IPS DF 19.7 (cell line): ENCODE measurements at regions not wholly inside any gene's neighbourhood (a gene's known extent, or its start where the extent isn't known, plus 50 kb on each side); places are given as distances from the start of the nearest gene placed in this dataset.

Experiments
- DNase-seq: peaks from one replicate; pipeline ENCODE4 v3.0.0-alpha.2; 2013; ENCODE audit warnings: low read depth, low spot score

GRCh38 chr5:96245140-96246091 lies 187.6 kb downstream of the PCSK1 start:
- no peak for DNase-seq

GRCh38 chr5:96244696-96245095 lies 188.4 kb downstream of the PCSK1 start:
- no peak for DNase-seq

- no peak for DNase-seq
Measured at GRCh38 chr5:96243862-96244261, 189.2 kb downstream of the PCSK1 start.

- DNase-seq, result no peak
Measured at GRCh38 chr5:96243203-96243602, 189.8 kb downstream of the PCSK1 start.

DNA sequence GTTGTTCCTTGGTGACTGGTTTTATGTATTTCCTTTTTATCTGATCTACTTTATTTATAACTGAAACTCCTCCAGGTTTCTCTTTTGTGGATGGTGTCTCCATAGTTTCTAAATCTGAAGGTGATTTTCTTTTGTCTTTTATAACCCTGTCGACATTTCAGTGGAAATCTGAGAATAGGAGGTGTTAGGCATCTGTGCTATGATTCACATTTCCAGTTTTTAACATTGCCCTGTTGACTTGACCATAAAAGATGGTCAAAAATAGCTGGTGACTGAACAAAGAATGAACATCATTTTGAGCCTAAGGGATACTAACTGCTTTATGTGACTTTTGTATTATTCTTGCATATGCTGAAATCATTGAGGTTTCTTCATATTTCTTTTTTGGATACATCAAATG lies 190.5 kb downstream of the PCSK1 start:
- DNase-seq, result no peak

DNA sequence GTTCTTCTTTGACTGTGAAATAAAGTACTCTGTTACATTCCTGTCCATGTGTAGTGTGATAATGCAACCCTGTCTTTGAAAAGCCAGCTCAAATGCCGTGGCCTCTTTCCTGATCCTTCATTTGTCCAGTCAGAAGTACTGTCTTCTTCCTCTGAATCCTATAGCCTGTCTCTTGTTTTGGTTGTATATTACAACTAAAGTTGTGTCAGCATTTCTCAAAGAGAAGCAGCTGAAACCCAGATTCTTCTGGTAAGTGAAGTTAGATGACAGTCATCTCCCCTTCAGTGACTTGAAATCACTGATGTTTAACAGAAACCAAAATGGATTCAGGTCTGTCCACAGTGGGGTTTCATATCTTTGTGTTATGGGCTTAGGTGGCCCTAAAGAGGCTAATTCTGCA lies 196.2 kb downstream of the PCSK1 start:
- no peak for DNase-seq

GRCh38 chr5:96236051-96236450 lies 197.0 kb downstream of the PCSK1 start:
- no peak for DNase-seq

DNA sequence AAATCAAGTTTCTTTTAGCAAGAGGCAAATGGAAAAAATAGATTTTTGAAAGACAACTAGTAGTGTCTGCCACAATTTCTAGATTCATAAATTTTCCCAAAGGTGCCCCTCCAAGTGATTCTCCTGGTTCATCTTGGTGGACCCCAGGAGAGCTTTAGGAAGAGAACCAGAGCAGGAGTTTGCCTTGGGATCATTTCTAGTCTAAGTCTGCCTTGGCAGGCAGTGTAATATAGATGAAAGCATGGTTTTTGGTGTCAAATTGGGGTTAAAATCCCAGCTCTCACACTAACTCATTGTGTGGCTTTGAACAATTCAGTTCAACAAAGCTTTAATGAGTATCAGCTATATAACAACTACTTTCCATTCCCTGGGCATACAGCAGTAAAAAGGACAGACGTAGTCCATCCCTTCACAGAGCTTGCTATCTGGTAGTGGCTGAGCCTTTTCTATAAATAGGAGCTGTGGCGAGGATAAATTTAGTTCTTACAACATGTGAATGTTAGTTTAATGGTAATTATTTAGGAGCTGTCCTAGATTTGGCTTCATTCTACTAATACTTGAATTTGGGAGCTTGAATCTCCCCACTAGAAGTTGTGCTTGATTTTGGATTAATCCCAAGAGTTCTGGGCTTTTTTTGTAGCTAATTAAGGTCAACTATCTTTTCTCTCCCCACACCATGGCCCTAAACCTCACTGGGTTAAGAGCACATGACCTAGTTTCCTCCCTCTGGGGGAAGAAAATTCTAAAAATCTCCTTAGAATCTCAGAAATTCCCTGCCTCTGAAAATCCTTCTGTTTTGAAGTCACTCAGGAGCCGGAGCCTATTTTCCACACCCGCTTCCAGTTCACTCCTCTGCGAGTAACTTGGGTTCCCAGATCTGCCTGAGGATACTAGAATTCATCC lies 197.8 kb downstream of the PCSK1 start:
- DNase-seq, result no peak

DNA sequence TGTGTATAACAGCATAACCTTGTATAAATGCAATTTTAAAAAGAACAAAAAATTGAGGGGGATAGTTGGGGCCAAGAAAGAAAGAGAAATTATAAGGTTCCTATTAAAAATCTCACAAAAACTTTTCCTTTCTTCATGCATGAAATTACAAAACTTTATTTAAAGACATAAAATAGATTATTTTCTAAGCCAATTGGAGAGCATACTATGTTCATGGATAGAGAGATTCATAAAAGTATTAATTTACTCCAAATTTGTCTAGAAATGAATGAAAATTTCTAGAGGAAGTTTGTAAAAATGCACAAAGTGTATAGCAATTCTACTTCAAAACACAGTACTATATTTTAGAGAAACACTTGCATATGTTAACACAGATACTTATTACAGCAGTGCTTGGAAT lies 200.4 kb downstream of the PCSK1 start:
- no peak for DNase-seq

GRCh38 chr5:96229188-96229587 lies 203.9 kb downstream of the PCSK1 start:
- no peak for DNase-seq

DNA sequence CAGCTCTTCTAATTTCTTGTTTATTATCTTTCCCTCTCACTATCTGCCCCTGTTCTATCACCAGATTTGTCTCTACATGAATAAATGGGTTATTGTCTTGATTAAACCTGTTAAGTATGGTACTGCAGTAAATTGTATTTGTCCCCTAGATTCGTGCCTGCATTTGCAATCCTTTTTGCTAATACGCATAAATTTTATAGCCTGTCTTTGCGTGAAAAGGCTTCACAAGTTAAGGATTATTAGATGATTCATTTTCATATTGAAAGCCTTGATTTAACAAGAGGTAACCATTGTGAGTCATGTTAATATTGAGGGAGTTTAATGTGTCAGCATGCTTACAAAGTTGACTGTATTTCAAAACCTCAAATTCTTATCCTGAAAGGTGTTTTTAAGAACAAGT lies 204.6 kb downstream of the PCSK1 start:
- DNase-seq, result no peak

DNA sequence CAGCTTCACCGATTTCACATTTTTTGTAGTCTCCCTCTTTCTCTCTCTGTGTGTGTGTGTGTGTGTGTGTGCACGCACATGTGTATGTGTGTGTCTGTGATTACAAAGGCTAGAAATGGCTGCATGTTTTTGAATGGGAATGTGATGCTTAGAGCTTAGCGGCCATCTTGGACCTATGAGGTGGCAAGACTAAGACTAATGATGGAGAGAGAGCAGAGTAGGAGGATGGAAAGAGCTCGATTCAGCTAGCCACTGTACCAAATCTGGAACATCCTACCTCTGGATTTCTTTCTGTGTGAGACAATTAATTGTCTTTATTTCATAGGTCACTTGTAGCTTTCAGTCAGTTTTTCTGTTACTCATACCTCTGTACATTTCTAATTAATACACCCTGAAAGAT lies 205.1 kb downstream of the PCSK1 start:
- DNase-seq, result no peak

DNA sequence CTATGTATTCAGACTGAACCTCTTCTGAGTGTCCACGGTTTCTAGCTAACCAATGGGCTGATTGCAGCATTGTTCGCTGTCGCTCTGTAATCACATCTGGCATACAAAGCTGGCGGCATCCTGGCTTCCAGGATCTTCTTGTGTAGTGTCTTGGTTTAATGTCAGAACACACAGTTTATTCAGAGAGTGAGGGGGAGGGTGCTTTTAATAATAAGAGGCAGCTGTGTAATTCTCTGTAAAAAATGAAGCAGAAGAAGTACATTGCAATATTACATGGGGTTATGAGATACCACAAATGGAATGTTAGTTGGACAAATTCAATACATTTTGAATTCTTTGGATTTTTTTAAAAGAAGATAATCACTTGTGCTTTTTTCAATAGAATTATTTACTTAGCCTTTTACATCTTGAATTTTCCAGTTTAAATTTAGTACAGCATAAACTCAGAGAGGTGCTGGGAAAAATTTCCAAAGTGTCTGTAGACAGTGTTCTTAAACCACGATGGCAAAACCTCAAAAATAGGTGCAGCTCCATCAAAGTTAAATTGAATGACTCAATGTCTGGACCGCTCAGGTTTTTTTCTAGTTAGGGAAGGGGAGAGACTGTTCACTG lies 206.0 kb downstream of the PCSK1 start:
- no peak for DNase-seq

DNA sequence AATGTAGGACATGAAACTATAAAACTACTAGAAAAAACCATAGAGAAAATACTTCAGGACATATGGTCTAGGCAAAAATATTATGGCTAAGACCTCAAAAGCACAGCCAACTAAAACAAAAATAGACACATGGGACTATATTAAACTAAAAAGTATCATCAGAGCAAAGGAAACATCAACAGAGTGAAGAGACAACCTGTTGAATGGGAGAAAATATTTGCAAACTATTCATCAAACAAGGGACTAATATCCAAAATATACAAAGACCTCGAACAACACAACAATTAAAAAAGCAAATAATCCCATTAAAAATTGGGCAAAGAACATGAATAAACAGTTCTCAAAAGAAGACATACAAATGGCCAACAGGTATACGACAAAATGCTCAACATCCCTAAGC lies 210.9 kb downstream of the PCSK1 start:
- no peak for DNase-seq

GRCh38 chr5:96220610-96221390 lies 212.2 kb downstream of the PCSK1 start:
- no peak for DNase-seq

DNA sequence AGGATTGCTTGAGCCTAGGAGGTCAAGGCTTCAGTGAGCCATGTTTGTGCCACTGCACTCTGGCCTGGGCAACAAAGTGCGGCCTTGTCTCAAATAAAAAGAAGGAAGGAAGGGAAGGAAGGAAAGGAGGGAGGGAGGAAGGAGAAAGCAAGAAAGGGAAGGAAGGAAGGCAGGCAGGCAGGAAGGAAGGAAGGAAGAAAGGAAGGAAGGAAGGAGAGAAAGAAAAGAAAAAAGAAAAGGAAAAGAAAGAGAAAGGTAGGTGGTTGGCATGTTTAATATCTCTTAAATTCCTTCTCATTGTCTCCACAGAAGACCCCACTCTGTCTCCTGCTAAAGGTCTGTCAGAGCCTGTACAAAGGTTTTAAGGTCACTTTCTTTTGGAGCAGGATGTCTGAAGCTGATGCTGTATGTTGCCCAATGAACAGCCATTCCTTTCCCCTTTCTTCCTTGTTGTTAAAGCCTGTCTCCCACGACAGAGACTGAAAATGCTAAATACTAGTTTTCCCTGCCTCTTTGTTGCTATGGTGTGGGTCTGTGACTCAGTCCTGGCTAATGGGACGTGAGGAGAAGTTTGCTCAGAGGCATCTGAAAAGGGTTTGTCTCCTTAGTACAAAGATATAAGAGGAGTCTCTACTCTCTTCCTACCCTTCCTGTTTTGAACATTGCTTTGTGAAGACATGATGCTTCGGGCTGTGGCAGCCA lies 213.3 kb downstream of the PCSK1 start:
- DNase-seq, result no peak

DNA sequence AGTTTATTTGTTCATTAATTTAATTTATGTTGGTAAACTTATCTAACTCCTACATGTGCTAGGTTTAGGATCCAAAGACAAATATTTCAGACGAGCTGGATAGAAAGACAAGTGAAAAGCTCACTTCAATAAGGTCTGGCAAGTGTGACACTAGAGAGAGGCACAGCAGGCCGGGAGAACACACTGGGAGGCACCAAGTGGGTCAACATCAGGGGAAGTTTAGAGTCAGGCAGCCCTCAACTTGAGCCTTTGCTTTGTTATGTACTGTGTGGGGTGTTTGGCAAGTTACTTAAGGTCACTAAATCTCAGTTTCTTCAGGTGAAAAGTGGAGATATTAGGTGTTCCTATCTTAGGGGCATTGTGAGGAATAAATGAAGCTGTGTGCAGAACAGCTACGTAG lies 214.4 kb downstream of the PCSK1 start:
- no peak for DNase-seq

GRCh38 chr5:96214442-96215197 lies 218.4 kb downstream of the PCSK1 start:
- no peak for DNase-seq

DNA sequence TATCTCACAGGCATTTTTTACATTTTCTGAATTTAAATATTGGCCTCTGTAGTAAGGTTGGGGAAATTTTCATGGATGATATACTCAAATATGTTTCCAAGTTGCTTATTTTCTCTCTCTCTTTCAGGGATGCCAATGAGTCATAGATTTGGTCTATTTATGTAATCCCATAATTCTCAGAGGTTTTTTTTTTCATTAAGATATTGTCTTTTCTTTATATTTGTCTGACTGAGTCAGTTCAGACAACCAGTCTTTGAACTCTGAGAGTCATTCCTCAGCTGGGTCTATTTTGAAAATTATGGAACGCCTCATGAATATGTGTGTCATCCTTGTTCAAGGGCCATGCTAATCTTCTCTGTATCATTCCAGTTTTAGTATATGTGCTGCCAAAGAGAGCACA lies 223.2 kb downstream of the PCSK1 start:
- no peak for DNase-seq

- DNase-seq, result no peak
Measured at GRCh38 chr5:96207420-96207819, 225.6 kb downstream of the PCSK1 start.
